HepG2 (cell line): ENCODE measurements at regions not wholly inside any gene's neighbourhood (a gene's known extent, or its start where the extent isn't known, plus 50 kb on each side); places are given as distances from the start of the nearest gene placed in this dataset.
A peak's percentile ranks its signal among the peaks of the same experiment; 100 is the strongest.

ENCODE experiments used
- DPF2 ChIP-seq: sonication (generic); formaldehyde crosslinking; IDR thresholded peaks from 2 replicates; pipeline ENCODE4 v1.4.0; 2020; ENCODE audit warnings: mild to moderate bottlenecking, low read depth, missing genetic modification reagents, borderline replicate concordance
- LRRFIP1 ChIP-seq: sonication (generic); formaldehyde crosslinking; conservative IDR thresholded peaks from 2 replicates; pipeline ENCODE4 v1.4.0; 2020; ENCODE audit warnings: missing genetic modification reagents
- MEF2D ChIP-seq: sonication (generic); formaldehyde crosslinking; IDR thresholded peaks from 2 replicates; pipeline ENCODE4 v1.5.1; 2020; ENCODE audit warnings: mild to moderate bottlenecking, missing genetic modification reagents
- MEIS2 ChIP-seq: sonication (generic); formaldehyde crosslinking; IDR thresholded peaks from 2 replicates; pipeline ENCODE4 v1.9.0; 2021; ENCODE audit warnings: mild to moderate bottlenecking, missing genetic modification reagents
- MXD4 ChIP-seq: IDR thresholded peaks from 2 replicates; pipeline ENCODE4 v1.6.1; 2016; ENCODE audit warnings: mild to moderate bottlenecking, missing biosample characterization, missing genetic modification reagents
- NFYB ChIP-seq: sonication (generic); formaldehyde crosslinking; IDR thresholded peaks from 2 replicates; pipeline ENCODE4 v1.4.0; 2020; ENCODE audit warnings: missing genetic modification reagents
- RARG ChIP-seq: sonication (generic); formaldehyde crosslinking; IDR thresholded peaks from 2 replicates; pipeline ENCODE4 v1.4.0; 2020; ENCODE audit warnings: low read depth, mild to moderate bottlenecking, missing genetic modification reagents
- ZBTB4 ChIP-seq: sonication (generic); formaldehyde crosslinking; IDR thresholded peaks from 2 replicates; pipeline ENCODE4 v1.4.0; 2020; ENCODE audit warnings: missing genetic modification reagents, mild to moderate bottlenecking, borderline replicate concordance
- ZNF251 ChIP-seq: sonication (generic); formaldehyde crosslinking; IDR thresholded peaks from 2 replicates; pipeline ENCODE4 v1.9.0; 2021; ENCODE audit warnings: mild to moderate bottlenecking, missing genetic modification reagents
- ZNF343 ChIP-seq: sonication (generic); formaldehyde crosslinking; IDR thresholded peaks from 2 replicates; pipeline ENCODE4 v1.4.0; 2020; ENCODE audit warnings: mild to moderate bottlenecking, missing genetic modification reagents
- ZNF503 ChIP-seq: sonication (generic); formaldehyde crosslinking; IDR thresholded peaks from 2 replicates; pipeline ENCODE4 v1.4.0; 2020; ENCODE audit warnings: missing genetic modification reagents
- ZNF512 ChIP-seq: sonication (generic); formaldehyde crosslinking; IDR thresholded peaks from 2 replicates; pipeline ENCODE4 v1.4.0; 2020; ENCODE audit warnings: mild to moderate bottlenecking, missing genetic modification reagents
- ZNF775 ChIP-seq: sonication (generic); formaldehyde crosslinking; IDR thresholded peaks from 2 replicates; pipeline ENCODE4 v1.4.0; 2020; ENCODE audit warnings: missing genetic modification reagents, mild to moderate bottlenecking, moderate library complexity, borderline replicate concordance
- ZNF841 ChIP-seq: sonication (generic); formaldehyde crosslinking; IDR thresholded peaks from 2 replicates; pipeline ENCODE4 v1.8.1; 2023; ENCODE audit warnings: missing genetic modification reagents, borderline replicate concordance

GRCh38 chr14:73786636-73787485, 64.8 kb upstream of the PTGR2 start (continued):
- TF ChIP-seq DPF2 (CRISPR knock-in tag) (no peak), ZNF251 (CRISPR knock-in tag) (no peak), ZNF775 (CRISPR knock-in tag) (no peak), LRRFIP1 (CRISPR knock-in tag) (no peak), ZNF512 (CRISPR knock-in tag) (no peak), ZNF503 (CRISPR knock-in tag) (no peak), MXD4 (CRISPR knock-in tag) (no peak), NFYB (CRISPR knock-in tag) (no peak), MEF2D (CRISPR knock-in tag) (no peak), ZBTB4 (CRISPR knock-in tag) (no peak), MEIS2 (peak; percentile 24; the same call in 1 of the 2 replicates), ZNF343 (CRISPR knock-in tag) (no peak), ZNF841 (no peak), RARG (CRISPR knock-in tag) (no peak)
